Esophagus muscularis mucosa (tissue), 4 donors: ENCODE measurements at regions not wholly inside any gene's neighbourhood (a gene's known extent, or its start where the extent isn't known, plus 50 kb on each side); places are given as distances from the start of the nearest gene placed in this dataset.

Experiments used
- EP300 ChIP-seq: sonication (generic); formaldehyde crosslinking; IDR thresholded peaks from one replicate; pipeline ENCODE4 v1.6.1; 2017; ENCODE audit warnings: antibody characterized with exemption
- POLR2A ChIP-seq: fragments of 450-650 bp; IDR thresholded peaks from one replicate; pipeline ENCODE4 v1.6.1; 2017; ENCODE audit warnings: antibody characterized with exemption, moderate library complexity, mild to moderate bottlenecking, low read depth
- POLR2AphosphoS5 ChIP-seq, 2 donors: sonication (generic); formaldehyde crosslinking; IDR thresholded peaks; one replicate each; pipeline ENCODE4 v1.6.1; 2017; ENCODE audit warnings: antibody characterized with exemption in 2 of 2
- TF ChIP-seq, protein P1 (sequence below), 3 experiments: fragments of 200-600 bp in 2 of 3; fragments of 450-650 bp in 1 of 3; sonication (generic) in 2 of 3; IDR thresholded peaks; one replicate each; pipeline ENCODE4 v1.5.1; 2017 to 2019; ENCODE audit warnings: antibody characterized with exemption in 3 of 3, mild to moderate bottlenecking in 2 of 3, moderate library complexity in 1 of 3

GRCh38 chrX:9329056-9329455 is 135.8 kb upstream of the TBL1X start:
- no peak for TF ChIP-seq EP300
- TF ChIP-seq, protein P1, sequence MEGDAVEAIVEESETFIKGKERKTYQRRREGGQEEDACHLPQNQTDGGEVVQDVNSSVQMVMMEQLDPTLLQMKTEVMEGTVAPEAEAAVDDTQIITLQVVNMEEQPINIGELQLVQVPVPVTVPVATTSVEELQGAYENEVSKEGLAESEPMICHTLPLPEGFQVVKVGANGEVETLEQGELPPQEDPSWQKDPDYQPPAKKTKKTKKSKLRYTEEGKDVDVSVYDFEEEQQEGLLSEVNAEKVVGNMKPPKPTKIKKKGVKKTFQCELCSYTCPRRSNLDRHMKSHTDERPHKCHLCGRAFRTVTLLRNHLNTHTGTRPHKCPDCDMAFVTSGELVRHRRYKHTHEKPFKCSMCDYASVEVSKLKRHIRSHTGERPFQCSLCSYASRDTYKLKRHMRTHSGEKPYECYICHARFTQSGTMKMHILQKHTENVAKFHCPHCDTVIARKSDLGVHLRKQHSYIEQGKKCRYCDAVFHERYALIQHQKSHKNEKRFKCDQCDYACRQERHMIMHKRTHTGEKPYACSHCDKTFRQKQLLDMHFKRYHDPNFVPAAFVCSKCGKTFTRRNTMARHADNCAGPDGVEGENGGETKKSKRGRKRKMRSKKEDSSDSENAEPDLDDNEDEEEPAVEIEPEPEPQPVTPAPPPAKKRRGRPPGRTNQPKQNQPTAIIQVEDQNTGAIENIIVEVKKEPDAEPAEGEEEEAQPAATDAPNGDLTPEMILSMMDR (IDR thresholded peaks at IDR 0.05), result no peak
- TF ChIP-seq POLR2AphosphoS5 (IDR thresholded peaks at IDR 0.05), result no peak
- TF ChIP-seq POLR2A, result no peak
